CD4-positive, alpha-beta memory T cell (primary cell): ENCODE measurements at regions not wholly inside any gene's neighbourhood (a gene's known extent, or its start where the extent isn't known, plus 50 kb on each side); places are given as distances from the start of the nearest gene placed in this dataset.

Experiments used
- CTCF ChIA-PET: fragments of 350-600 bp; sonication (Branson Sonifier 250); formaldehyde crosslinking; loops from one replicate; lab custom pipeline; 2021; ENCODE audit warnings: inconsistent platforms; ENCODE audit not compliant: partially characterized antibody; lab: Charles Lee
- POLR2A ChIA-PET: fragments of 350-600 bp; sonication (Branson Sonifier 250); formaldehyde crosslinking; loops from one replicate; lab custom pipeline; 2021; ENCODE audit not compliant: partially characterized antibody; lab: Charles Lee
- DNase-seq, 5 donors: peaks; one replicate each; pipeline versions ENCODE4 v3.0.0 to v3.0.0-alpha.2; 2020 to 2022; ENCODE audit warnings: mixed read lengths in 1 of 5
- H3K27ac ChIP-seq: one replicate; pipeline ENCODE4 v1.7.0; 2013; ENCODE audit warnings: low read depth, low read length
- H3K27me3 ChIP-seq: 2 replicates; pipeline ENCODE4 v1.7.0; 2013; ENCODE audit warnings: mild to moderate bottlenecking, low read length, moderate library complexity; ENCODE audit not compliant: insufficient read depth
- H3K36me3 ChIP-seq: 2 replicates; pipeline ENCODE4 v1.7.0; 2013; ENCODE audit warnings: mild to moderate bottlenecking, low read length, moderate library complexity; ENCODE audit not compliant: insufficient read depth
- H3K4me1 ChIP-seq: 2 replicates; pipeline ENCODE4 v1.7.0; 2013; ENCODE audit warnings: mild to moderate bottlenecking, low read length, moderate library complexity; ENCODE audit not compliant: insufficient read depth
- H3K4me3 ChIP-seq, 2 donors: one replicate each; pipeline ENCODE4 v1.7.0; 2013; ENCODE audit warnings: low read length in 2 of 2, mild to moderate bottlenecking in 1 of 2
- H3K9me3 ChIP-seq, 2 donors: one replicate each; pipeline ENCODE4 v1.7.0; 2013; ENCODE audit warnings: low read length in 2 of 2, control low read depth in 1 of 2; ENCODE audit not compliant: control insufficient read depth in 1 of 2
- H3K27ac Mint-ChIP-seq, 7 donors: one replicate each; pipeline ENCODE4 v1.8.0; 2020 to 2021; ENCODE audit warnings: mixed read lengths in 7 of 7, mild to moderate bottlenecking in 6 of 7, inconsistent platforms in 3 of 7, moderate library complexity in 3 of 7
- H3K27me3 Mint-ChIP-seq, 2 donors: one replicate each; pipeline ENCODE4 v1.8.0; 2020 to 2021; ENCODE audit warnings: mixed read lengths in 2 of 2
- H3K36me3 Mint-ChIP-seq, 2 donors: one replicate each; pipeline ENCODE4 v1.8.0; 2020 to 2021; ENCODE audit warnings: mixed read lengths in 2 of 2, inconsistent platforms in 1 of 2, mild to moderate bottlenecking in 1 of 2
- H3K4me1 Mint-ChIP-seq, 4 donors: one replicate each; pipeline ENCODE4 v1.8.0; 2020 to 2021; ENCODE audit warnings: mixed read lengths in 4 of 4, mild to moderate bottlenecking in 1 of 4
- H3K4me3 Mint-ChIP-seq, 8 donors: one replicate each; pipeline ENCODE4 v1.8.0; 2020 to 2021; ENCODE audit warnings: mixed read lengths in 8 of 8, mild to moderate bottlenecking in 7 of 8, moderate library complexity in 6 of 8, inconsistent platforms in 3 of 8
- H3K9me3 Mint-ChIP-seq, 8 donors: one replicate each; pipeline ENCODE4 v1.8.0; 2020 to 2021; ENCODE audit warnings: mixed read lengths in 8 of 8, mild to moderate bottlenecking in 5 of 8, inconsistent platforms in 3 of 8, moderate library complexity in 1 of 8
- intact Hi-C: fragments of 100-400 bp; cut with micrococcal nuclease; formaldehyde crosslinking; loops from one replicate; pipeline ENCODE4 v1.15.1; 2023

GRCh38 chrY:7262531-7262930, 351.0 kb upstream of the AMELY start:
- Histone ChIP-seq H3K4me3 (no peak overlapping the region), H3K27ac (no peak overlapping the region), H3K27me3 (no peaks in the 10 kb centered on the region), H3K9me3 (no peaks in the 10 kb centered on the region), H3K4me1 (peaks cover 2% of the 10 kb centered on the region), H3K36me3 (no peaks in the 10 kb centered on the region)
- ChIA-PET POLR2A (no interaction called here), CTCF (interaction anchor here (0.8 kb wide), 1 partner anchor 10 kb away, joined by 3 read pairs; no protein-coding TSS in a partner anchor)
- DNase-seq, result no peak
- intact Hi-C loops, result no loop called here
- Mint-ChIP-seq H3K9me3 (no peaks in the 10 kb centered on the region), H3K27ac (no peak overlapping the region), H3K27me3 (no peaks in the 10 kb centered on the region), H3K4me3 (no peak overlapping the region), H3K4me1 (peaks cover 0 to 7% (median 2%) of the 10 kb centered on the region in 4 donors), H3K36me3 (peaks cover 0 to 3% of the 10 kb centered on the region in 2 donors)

- H3K9me3 ChIP-seq, result no peaks in the 10 kb centered on the region
- ChIA-PET POLR2A (interaction anchor here (1.0 kb wide), 1 partner anchor 12 kb away, joined by 3 read pairs; no protein-coding TSS in a partner anchor), CTCF (interaction anchor here (1.2 kb wide), 1 partner anchor 11 kb away, joined by 3 read pairs; no protein-coding TSS in a partner anchor)
- no peak for DNase-seq
- peaks cover 0 to 9% (median 4%) of the 10 kb centered on the region in 4 donors for H3K4me1 Mint-ChIP-seq
- H3K27ac Mint-ChIP-seq, result no peak overlapping the region
- H3K36me3 Mint-ChIP-seq, result peaks cover 0 to 7% of the 10 kb centered on the region in 2 donors
- H3K4me3 Mint-ChIP-seq, result no peak overlapping the region
- no peaks in the 10 kb centered on the region for H3K9me3 Mint-ChIP-seq
- no peaks in the 10 kb centered on the region for H3K36me3 ChIP-seq
- no peaks in the 10 kb centered on the region for H3K27me3 Mint-ChIP-seq
- no peaks in the 10 kb centered on the region for H3K27me3 ChIP-seq
- intact Hi-C loops, result no loop called here
- H3K27ac ChIP-seq, result no peak overlapping the region
- no peaks in the 10 kb centered on the region for H3K4me1 ChIP-seq
- no peak overlapping the region for H3K4me3 ChIP-seq
These were observed 349.7 kb upstream of the AMELY start for GRCh38 chrY:7261254-7261653.

- ChIA-PET POLR2A (interaction anchor here (0.7 to 2.9 kb wide), 11 partner anchors 12 to 68 kb away, joined by 3 to 51 read pairs (median 4); no protein-coding TSS in a partner anchor), CTCF (interaction anchor here (1.2 to 2.2 kb wide), 5 partner anchors 15 to 140 kb away, joined by 4 to 12 read pairs (median 5); no protein-coding TSS in a partner anchor)
- H3K27ac Mint-ChIP-seq, result peak overlapping the region in 2 of 7 donors; percentile 93 to 99
- peaks cover 0 to 2% of the 10 kb centered on the region in 2 donors for H3K36me3 Mint-ChIP-seq
- H3K9me3 ChIP-seq, result no peaks in the 10 kb centered on the region
- H3K4me3 Mint-ChIP-seq, result peak overlapping the region in 1 of 8 donors; percentile 57
- peak overlapping the region; percentile 47 for H3K27ac ChIP-seq
- no peaks in the 10 kb centered on the region for H3K36me3 ChIP-seq
- H3K27me3 Mint-ChIP-seq, result no peaks in the 10 kb centered on the region
- peak in 1 of 5 donors; percentile 89 for DNase-seq
- H3K9me3 Mint-ChIP-seq, result no peaks in the 10 kb centered on the region
- H3K27me3 ChIP-seq, result no peaks in the 10 kb centered on the region
- intact Hi-C loops, result loop anchor here (1.0 to 2.0 kb wide), 2 partner anchors 15 to 33 kb away; no protein-coding TSS in a partner anchor
- H3K4me3 ChIP-seq, result no peak overlapping the region
- peaks cover 49% of the 10 kb centered on the region for H3K4me1 ChIP-seq
- peaks cover 0 to 56% (median 12%) of the 10 kb centered on the region in 4 donors for H3K4me1 Mint-ChIP-seq
These were observed 328.5 kb upstream of the AMELY start for GRCh38 chrY:7240101-7240500.

- POLR2A ChIA-PET, result no interaction called here
- no peaks in the 10 kb centered on the region for H3K36me3 Mint-ChIP-seq
- Histone ChIP-seq H3K4me1 (no peaks in the 10 kb centered on the region), H3K27ac (no peak overlapping the region), H3K36me3 (no peaks in the 10 kb centered on the region), H3K27me3 (no peaks in the 10 kb centered on the region), H3K9me3 (no peaks in the 10 kb centered on the region), H3K4me3 (no peak overlapping the region)
- DNase-seq, result no peak
- H3K9me3 Mint-ChIP-seq, result no peaks in the 10 kb centered on the region
- no peak overlapping the region for H3K27ac Mint-ChIP-seq
- no peak overlapping the region for H3K4me3 Mint-ChIP-seq
- CTCF ChIA-PET, result no interaction called here
- intact Hi-C loops, result no loop called here
- H3K4me1 Mint-ChIP-seq, result peaks cover 0 to 3% (median 0%) of the 10 kb centered on the region in 4 donors
- no peaks in the 10 kb centered on the region for H3K27me3 Mint-ChIP-seq
These were observed 300.4 kb upstream of the AMELY start for GRCh38 chrY:7211971-7212370.

- H3K36me3 ChIP-seq, result no peaks in the 10 kb centered on the region
These were observed 292.9 kb upstream of the AMELY start for GRCh38 chrY:7204456-7204855.

GRCh38 chrY:7182591-7182990, 271.0 kb upstream of the AMELY start:
- no peak for DNase-seq
- H3K36me3 Mint-ChIP-seq, result peaks cover 0 to 5% of the 10 kb centered on the region in 2 donors
- POLR2A ChIA-PET, result no interaction called here
- no peaks in the 10 kb centered on the region for H3K27me3 ChIP-seq
- intact Hi-C loops, result no loop called here
- H3K4me1 Mint-ChIP-seq, result no peaks in the 10 kb centered on the region
- H3K4me3 ChIP-seq, result no peak overlapping the region
- H3K27me3 Mint-ChIP-seq, result no peaks in the 10 kb centered on the region
- H3K4me3 Mint-ChIP-seq, result no peak overlapping the region
- H3K27ac Mint-ChIP-seq, result no peak overlapping the region
- H3K27ac ChIP-seq, result no peak overlapping the region
- no peaks in the 10 kb centered on the region for H3K36me3 ChIP-seq
- peaks cover 0 to 14% of the 10 kb centered on the region in 2 donors for H3K9me3 ChIP-seq
- no peaks in the 10 kb centered on the region for H3K4me1 ChIP-seq
- peaks cover 0 to 6% (median 0%) of the 10 kb centered on the region in 8 donors for H3K9me3 Mint-ChIP-seq
- CTCF ChIA-PET, result no interaction called here

More at GRCh38 chrY:7204456-7204855, 292.9 kb upstream of the AMELY start:
- Mint-ChIP-seq H3K4me1 (peaks cover 0 to 6% (median 0%) of the 10 kb centered on the region in 4 donors), H3K9me3 (no peaks in the 10 kb centered on the region), H3K27ac (no peak overlapping the region), H3K36me3 (no peaks in the 10 kb centered on the region), H3K27me3 (no peaks in the 10 kb centered on the region), H3K4me3 (no peak overlapping the region)
- intact Hi-C loops, result no loop called here
- no peak for DNase-seq
- Histone ChIP-seq H3K27me3 (no peaks in the 10 kb centered on the region), H3K4me1 (no peaks in the 10 kb centered on the region), H3K9me3 (no peaks in the 10 kb centered on the region), H3K27ac (no peak overlapping the region), H3K4me3 (no peak overlapping the region)
- CTCF ChIA-PET, result no interaction called here
- POLR2A ChIA-PET, result interaction anchor here (1.1 kb wide), 1 partner anchor 69 kb away, joined by 3 read pairs; no protein-coding TSS in a partner anchor

GRCh38 chrY:7177631-7178030, 266.1 kb upstream of the AMELY start:
- no peaks in the 10 kb centered on the region for H3K27me3 Mint-ChIP-seq
- POLR2A ChIA-PET, result no interaction called here
- H3K27ac Mint-ChIP-seq, result no peak overlapping the region
- H3K4me3 ChIP-seq, result no peak overlapping the region
- no peak overlapping the region for H3K27ac ChIP-seq
- intact Hi-C loops, result no loop called here
- H3K36me3 ChIP-seq, result no peaks in the 10 kb centered on the region
- H3K9me3 ChIP-seq, result no peaks in the 10 kb centered on the region
- no peaks in the 10 kb centered on the region for H3K4me1 ChIP-seq
- no peak for DNase-seq
- no peak overlapping the region for H3K4me3 Mint-ChIP-seq
- H3K27me3 ChIP-seq, result no peaks in the 10 kb centered on the region
- CTCF ChIA-PET, result no interaction called here
- no peaks in the 10 kb centered on the region for H3K4me1 Mint-ChIP-seq
- peaks cover 0 to 3% of the 10 kb centered on the region in 2 donors for H3K36me3 Mint-ChIP-seq
- H3K9me3 Mint-ChIP-seq, result peaks cover 0 to 2% (median 0%) of the 10 kb centered on the region in 8 donors
